GM12878 (cell line): ENCODE measurements at regions not wholly inside any gene's neighbourhood (a gene's known extent, or its start where the extent isn't known, plus 50 kb on each side); places are given as distances from the start of the nearest gene placed in this dataset.

Experiments
- ATAC-seq: fragments of 200-7000 bp; cut with Tn5 transposase; 3 replicates; pipeline ENCODE4 v1.9.1; 2020; ENCODE audit warnings: mild to moderate bottlenecking, moderate library complexity
- BruUV-seq: library from RNA; stranded (reverse); fragments of 400-500 nt; replicated peaks from 2 replicates; lab custom pipeline; 2021; lab: Mats Ljungman, UMichigan
- CTCF ChIA-PET: fragments of 300-600 bp; sonication (Branson Sonifier 250); formaldehyde crosslinking; extraction: SDS; loops from one replicate; lab custom pipeline; 2021; ENCODE audit warnings: inconsistent platforms; lab: Yijun Ruan, JAX
- POLR2A ChIA-PET: fragments of 350-600 bp; formaldehyde crosslinking; extraction: SDS; loops from one replicate; lab custom pipeline; 2021; ENCODE audit warnings: inconsistent platforms; lab: Charles Lee
- RAD21 ChIA-PET: fragments of 300-600 bp; sonication (Branson Sonifier 250); formaldehyde crosslinking; loops from one replicate; lab custom pipeline; 2023; ENCODE audit warnings: antibody characterized with exemption; ENCODE audit not compliant: unreplicated experiment; lab: Charles Lee
- SMC1A ChIA-PET: fragments of 300-600 bp; sonication (Branson Sonifier 250); formaldehyde crosslinking; loops from one replicate; lab custom pipeline; 2023; ENCODE audit not compliant: unreplicated experiment, uncharacterized antibody; lab: Charles Lee
- DNase-seq: peaks from one replicate; pipeline ENCODE4 v3.0.0-alpha.2; 2011; ENCODE audit warnings: low read depth, low spot score
- FAIRE-seq: peaks from 3 replicates; lab custom pipeline; 2011; peaks lifted over from hg19 to GRCh38; lab: Jason Lieb, UNC
- H2AFZ ChIP-seq: 2 replicates; pipeline ENCODE4 v1.6.0; 2011; ENCODE audit warnings: low read depth, low read length, control low read depth; ENCODE audit not compliant: control insufficient read depth
- H3K27ac ChIP-seq: 2 replicates; pipeline ENCODE4 v1.5.1; 2011; ENCODE audit warnings: control low read depth; ENCODE audit not compliant: control insufficient read depth, insufficient read depth
- H3K27me3 ChIP-seq, 2 experiments: replicated peaks in 1 of 2; 2 replicates each; pipeline versions ENCODE4 v1.6.0 to v1.6.1; 2011; ENCODE audit warnings: low read length in 1 of 2; ENCODE audit not compliant: control insufficient read depth in 2 of 2, insufficient read depth in 2 of 2
- H3K36me3 ChIP-seq, 2 experiments: 2 replicates each; pipeline ENCODE4 v1.5.1; 2011; ENCODE audit warnings: low read length in 1 of 2; ENCODE audit not compliant: control insufficient read depth in 2 of 2, insufficient read depth in 2 of 2
- H3K4me1 ChIP-seq: 2 replicates; pipeline ENCODE4 v1.6.1; 2011; ENCODE audit warnings: mild to moderate bottlenecking, low read length, moderate library complexity, mixed read lengths; ENCODE audit not compliant: control insufficient read depth, insufficient read depth
- H3K4me2 ChIP-seq: 2 replicates; pipeline ENCODE4 v1.6.0; 2011; ENCODE audit warnings: control low read depth; ENCODE audit not compliant: control insufficient read depth, insufficient read depth
- H3K4me3 ChIP-seq: fragments of 200-600 bp; sonication (generic); 2 replicates; pipeline ENCODE4 v1.5.1; 2016
- H3K79me2 ChIP-seq: 2 replicates; pipeline ENCODE4 v1.6.0; 2011; ENCODE audit warnings: low read length; ENCODE audit not compliant: control insufficient read depth, insufficient read depth
- H3K9ac ChIP-seq: 2 replicates; pipeline ENCODE4 v1.8.0; 2011; ENCODE audit warnings: low read length, control low read depth, mixed read lengths; ENCODE audit not compliant: control insufficient read depth, insufficient read depth
- H3K9me3 ChIP-seq: replicated peaks from 3 replicates; pipeline ENCODE4 v1.5.1; 2011; ENCODE audit warnings: mild to moderate bottlenecking, low read length; ENCODE audit not compliant: control insufficient read depth, insufficient read depth
- H4K20me1 ChIP-seq: 2 replicates; pipeline ENCODE4 v1.6.0; 2011; ENCODE audit not compliant: control insufficient read depth, insufficient read depth
- EGR1 ChIP-seq, 2 experiments: IDR thresholded peaks; 1 replicate in 1 of 2; 2 replicates in 1 of 2; pipeline ENCODE4 v1.6.1; 2011 to 2012; ENCODE audit warnings: low read depth in 2 of 2, low read length in 2 of 2, borderline replicate concordance in 1 of 2, mild to moderate bottlenecking in 1 of 2, moderate library complexity in 1 of 2
- ESRRA ChIP-seq: IDR thresholded peaks from 2 replicates; pipeline ENCODE4 v1.6.1; 2012; ENCODE audit warnings: mild to moderate bottlenecking, low read length, improper control_type of control experiment
- KLF5 ChIP-seq: fragments of 450-650 bp; IDR thresholded peaks from 2 replicates; pipeline ENCODE4 v1.6.1; 2014; ENCODE audit warnings: mild to moderate bottlenecking; ENCODE audit not compliant: partially characterized antibody
- RUNX3 ChIP-seq: IDR thresholded peaks from 2 replicates; pipeline ENCODE4 v1.6.1; 2012; ENCODE audit warnings: low read length, inconsistent platforms
- SUPT20H ChIP-seq: IDR thresholded peaks from 2 replicates; pipeline ENCODE4 v1.6.1; 2011; ENCODE audit warnings: low read depth, mild to moderate bottlenecking, low read length, moderate library complexity, borderline replicate concordance; ENCODE audit not compliant: control insufficient read depth
- YBX1 ChIP-seq: fragments of 450-650 bp; IDR thresholded peaks from 2 replicates; pipeline ENCODE4 v1.6.1; 2016; ENCODE audit warnings: antibody characterized with exemption
- ZBED1 ChIP-seq: IDR thresholded peaks from 2 replicates; pipeline ENCODE4 v1.6.1; 2016; ENCODE audit warnings: borderline replicate concordance
- WGBS: methylation state at CpG from one replicate; pipeline ENCODE4 v1.1.6; 2016; ENCODE audit warnings: low lambda C conversion rate; ENCODE audit not compliant: insufficient replicate concordance, insufficient coverage; ENCODE audit errors: missing lambda C conversion rate; 5-methylcytosine and 5-hydroxymethylcytosine counted together
- in situ Hi-C: fragments of 300-500 bp; cut with MboI; formaldehyde crosslinking; loops from 9 replicates; pipeline ENCODE4 v1.14.3; 2018; ENCODE audit warnings: mixed read lengths
- intact Hi-C: fragments of 100-400 bp; cut with micrococcal nuclease; formaldehyde crosslinking; loops from one replicate; pipeline ENCODE4 v1.14.2; 2022; ENCODE audit not compliant: unreplicated experiment
- TF ChIP-seq, protein P1 (sequence below): fragments of 450-650 bp; IDR thresholded peaks from 2 replicates; pipeline ENCODE4 v1.6.1; 2017; ENCODE audit warnings: mild to moderate bottlenecking, moderate library complexity
- TF ChIP-seq, protein P2 (sequence below): IDR thresholded peaks from 2 replicates; pipeline ENCODE4 v1.6.1; 2011; ENCODE audit warnings: mild to moderate bottlenecking, low read depth, low read length, moderate library complexity; ENCODE audit not compliant: insufficient replicate concordance
- TF ChIP-seq, protein P3 (sequence below): IDR thresholded peaks from 2 replicates; pipeline ENCODE4 v1.6.1; 2012; ENCODE audit warnings: low read length, inconsistent platforms
- TF ChIP-seq, protein P4 (sequence below): fragments of 450-650 bp; IDR thresholded peaks from 2 replicates; pipeline ENCODE4 v1.6.1; 2017; ENCODE audit warnings: mild to moderate bottlenecking, moderate library complexity

DNA sequence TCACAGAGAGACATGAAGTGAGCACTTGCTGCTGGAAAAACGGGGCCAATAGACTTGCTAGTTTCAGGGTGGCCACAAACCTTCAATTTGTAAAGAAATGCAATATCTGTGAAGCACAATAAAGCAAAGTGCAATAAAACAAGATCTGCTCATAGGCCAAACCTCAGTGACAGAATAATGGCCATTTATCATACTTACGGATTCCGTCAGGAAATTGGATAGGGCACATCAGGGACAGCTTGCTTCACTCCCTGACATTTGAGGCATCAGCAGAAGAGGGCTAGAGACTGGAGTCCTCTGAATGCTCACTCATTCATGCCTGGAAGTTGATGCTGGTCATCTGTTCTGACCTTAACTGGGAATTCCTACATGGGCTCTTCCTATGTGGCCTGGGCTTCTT lies 165.5 kb upstream of the OPRM1 start (continued):
- TF ChIP-seq, protein P1, sequence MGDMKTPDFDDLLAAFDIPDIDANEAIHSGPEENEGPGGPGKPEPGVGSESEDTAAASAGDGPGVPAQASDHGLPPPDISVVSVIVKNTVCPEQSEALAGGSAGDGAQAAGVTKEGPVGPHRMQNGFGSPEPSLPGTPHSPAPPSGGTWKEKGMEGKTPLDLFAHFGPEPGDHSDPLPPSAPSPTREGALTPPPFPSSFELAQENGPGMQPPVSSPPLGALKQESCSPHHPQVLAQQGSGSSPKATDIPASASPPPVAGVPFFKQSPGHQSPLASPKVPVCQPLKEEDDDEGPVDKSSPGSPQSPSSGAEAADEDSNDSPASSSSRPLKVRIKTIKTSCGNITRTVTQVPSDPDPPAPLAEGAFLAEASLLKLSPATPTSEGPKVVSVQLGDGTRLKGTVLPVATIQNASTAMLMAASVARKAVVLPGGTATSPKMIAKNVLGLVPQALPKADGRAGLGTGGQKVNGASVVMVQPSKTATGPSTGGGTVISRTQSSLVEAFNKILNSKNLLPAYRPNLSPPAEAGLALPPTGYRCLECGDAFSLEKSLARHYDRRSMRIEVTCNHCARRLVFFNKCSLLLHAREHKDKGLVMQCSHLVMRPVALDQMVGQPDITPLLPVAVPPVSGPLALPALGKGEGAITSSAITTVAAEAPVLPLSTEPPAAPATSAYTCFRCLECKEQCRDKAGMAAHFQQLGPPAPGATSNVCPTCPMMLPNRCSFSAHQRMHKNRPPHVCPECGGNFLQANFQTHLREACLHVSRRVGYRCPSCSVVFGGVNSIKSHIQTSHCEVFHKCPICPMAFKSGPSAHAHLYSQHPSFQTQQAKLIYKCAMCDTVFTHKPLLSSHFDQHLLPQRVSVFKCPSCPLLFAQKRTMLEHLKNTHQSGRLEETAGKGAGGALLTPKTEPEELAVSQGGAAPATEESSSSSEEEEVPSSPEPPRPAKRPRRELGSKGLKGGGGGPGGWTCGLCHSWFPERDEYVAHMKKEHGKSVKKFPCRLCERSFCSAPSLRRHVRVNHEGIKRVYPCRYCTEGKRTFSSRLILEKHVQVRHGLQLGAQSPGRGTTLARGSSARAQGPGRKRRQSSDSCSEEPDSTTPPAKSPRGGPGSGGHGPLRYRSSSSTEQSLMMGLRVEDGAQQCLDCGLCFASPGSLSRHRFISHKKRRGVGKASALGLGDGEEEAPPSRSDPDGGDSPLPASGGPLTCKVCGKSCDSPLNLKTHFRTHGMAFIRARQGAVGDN: no peak
- TF ChIP-seq, protein P2, sequence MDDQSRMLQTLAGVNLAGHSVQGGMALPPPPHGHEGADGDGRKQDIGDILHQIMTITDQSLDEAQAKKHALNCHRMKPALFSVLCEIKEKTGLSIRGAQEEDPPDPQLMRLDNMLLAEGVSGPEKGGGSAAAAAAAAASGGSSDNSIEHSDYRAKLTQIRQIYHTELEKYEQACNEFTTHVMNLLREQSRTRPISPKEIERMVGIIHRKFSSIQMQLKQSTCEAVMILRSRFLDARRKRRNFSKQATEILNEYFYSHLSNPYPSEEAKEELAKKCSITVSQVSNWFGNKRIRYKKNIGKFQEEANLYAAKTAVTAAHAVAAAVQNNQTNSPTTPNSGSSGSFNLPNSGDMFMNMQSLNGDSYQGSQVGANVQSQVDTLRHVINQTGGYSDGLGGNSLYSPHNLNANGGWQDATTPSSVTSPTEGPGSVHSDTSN: no peak
- no peak for TF ChIP-seq KLF5

DNA sequence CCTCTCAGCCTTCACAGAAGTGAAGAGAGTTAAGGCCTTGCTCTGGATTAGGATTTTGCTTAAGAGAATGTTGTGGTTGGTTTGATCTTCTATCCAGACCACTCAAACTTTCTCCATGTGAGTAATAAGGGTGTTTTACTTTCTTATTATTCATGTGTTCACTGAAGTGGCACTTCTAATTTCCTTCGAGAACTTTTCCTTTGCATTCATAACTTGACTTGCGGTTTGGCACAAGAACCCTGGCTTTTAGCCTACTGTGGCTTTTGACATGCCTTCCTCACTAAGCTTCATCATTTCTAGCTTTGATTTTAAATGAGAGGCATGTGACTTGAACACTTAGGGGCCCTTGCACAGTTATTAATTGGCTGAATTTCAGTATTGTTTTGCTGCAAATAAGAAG lies 166.1 kb upstream of the OPRM1 start:
- Histone ChIP-seq H3K36me3 (no peaks in the 10 kb centered on the region), H3K27me3 (no peaks in the 10 kb centered on the region), H3K27ac (no peak overlapping the region), H3K4me2 (no peak overlapping the region), H3K4me1 (no peaks in the 10 kb centered on the region), H3K9ac (no peak overlapping the region), H3K4me3 (no peak overlapping the region), H2AFZ (no peak overlapping the region), H3K9me3 (no peaks in the 10 kb centered on the region), H3K79me2 (no peaks in the 10 kb centered on the region), H4K20me1 (no peaks in the 10 kb centered on the region)
- SMC1A ChIA-PET: no interaction called here
- RAD21 ChIA-PET: no interaction called here
- ATAC-seq: no peak
- no TSS peak for BruUV-seq
- DNase-seq: no peak
- no peak for FAIRE-seq
- in situ Hi-C loops: no loop called here
- intact Hi-C loops: no loop called here
- CTCF ChIA-PET: no interaction called here
- POLR2A ChIA-PET: no interaction called here
- WGBS: 18% methylated on average over 2 of the region's 2 CpGs
- TF ChIP-seq SUPT20H (no peak), ZBED1 (no peak), EGR1 (IDR thresholded peaks at IDR 0.05; ENCODE audit: borderline replicate concordance in 1 of 2, low read depth in 2 of 2, low read length in 2 of 2) (no peak), YBX1 (no peak), RUNX3 (peak; percentile 42), ESRRA (no peak)
- TF ChIP-seq, protein P3, sequence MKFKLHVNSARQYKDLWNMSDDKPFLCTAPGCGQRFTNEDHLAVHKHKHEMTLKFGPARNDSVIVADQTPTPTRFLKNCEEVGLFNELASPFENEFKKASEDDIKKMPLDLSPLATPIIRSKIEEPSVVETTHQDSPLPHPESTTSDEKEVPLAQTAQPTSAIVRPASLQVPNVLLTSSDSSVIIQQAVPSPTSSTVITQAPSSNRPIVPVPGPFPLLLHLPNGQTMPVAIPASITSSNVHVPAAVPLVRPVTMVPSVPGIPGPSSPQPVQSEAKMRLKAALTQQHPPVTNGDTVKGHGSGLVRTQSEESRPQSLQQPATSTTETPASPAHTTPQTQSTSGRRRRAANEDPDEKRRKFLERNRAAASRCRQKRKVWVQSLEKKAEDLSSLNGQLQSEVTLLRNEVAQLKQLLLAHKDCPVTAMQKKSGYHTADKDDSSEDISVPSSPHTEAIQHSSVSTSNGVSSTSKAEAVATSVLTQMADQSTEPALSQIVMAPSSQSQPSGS: no peak
- TF ChIP-seq, protein P2: no peak
- TF ChIP-seq, protein P4, sequence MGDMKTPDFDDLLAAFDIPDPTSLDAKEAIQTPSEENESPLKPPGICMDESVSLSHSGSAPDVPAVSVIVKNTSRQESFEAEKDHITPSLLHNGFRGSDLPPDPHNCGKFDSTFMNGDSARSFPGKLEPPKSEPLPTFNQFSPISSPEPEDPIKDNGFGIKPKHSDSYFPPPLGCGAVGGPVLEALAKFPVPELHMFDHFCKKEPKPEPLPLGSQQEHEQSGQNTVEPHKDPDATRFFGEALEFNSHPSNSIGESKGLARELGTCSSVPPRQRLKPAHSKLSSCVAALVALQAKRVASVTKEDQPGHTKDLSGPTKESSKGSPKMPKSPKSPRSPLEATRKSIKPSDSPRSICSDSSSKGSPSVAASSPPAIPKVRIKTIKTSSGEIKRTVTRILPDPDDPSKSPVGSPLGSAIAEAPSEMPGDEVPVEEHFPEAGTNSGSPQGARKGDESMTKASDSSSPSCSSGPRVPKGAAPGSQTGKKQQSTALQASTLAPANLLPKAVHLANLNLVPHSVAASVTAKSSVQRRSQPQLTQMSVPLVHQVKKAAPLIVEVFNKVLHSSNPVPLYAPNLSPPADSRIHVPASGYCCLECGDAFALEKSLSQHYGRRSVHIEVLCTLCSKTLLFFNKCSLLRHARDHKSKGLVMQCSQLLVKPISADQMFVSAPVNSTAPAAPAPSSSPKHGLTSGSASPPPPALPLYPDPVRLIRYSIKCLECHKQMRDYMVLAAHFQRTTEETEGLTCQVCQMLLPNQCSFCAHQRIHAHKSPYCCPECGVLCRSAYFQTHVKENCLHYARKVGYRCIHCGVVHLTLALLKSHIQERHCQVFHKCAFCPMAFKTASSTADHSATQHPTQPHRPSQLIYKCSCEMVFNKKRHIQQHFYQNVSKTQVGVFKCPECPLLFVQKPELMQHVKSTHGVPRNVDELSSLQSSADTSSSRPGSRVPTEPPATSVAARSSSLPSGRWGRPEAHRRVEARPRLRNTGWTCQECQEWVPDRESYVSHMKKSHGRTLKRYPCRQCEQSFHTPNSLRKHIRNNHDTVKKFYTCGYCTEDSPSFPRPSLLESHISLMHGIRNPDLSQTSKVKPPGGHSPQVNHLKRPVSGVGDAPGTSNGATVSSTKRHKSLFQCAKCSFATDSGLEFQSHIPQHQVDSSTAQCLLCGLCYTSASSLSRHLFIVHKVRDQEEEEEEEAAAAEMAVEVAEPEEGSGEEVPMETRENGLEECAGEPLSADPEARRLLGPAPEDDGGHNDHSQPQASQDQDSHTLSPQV: no peak
